ENCODE measurements at regions not wholly inside any gene's neighbourhood (a gene's known extent, or its start where the extent isn't known, plus 50 kb on each side); places are given as distances from the start of the nearest gene placed in this dataset.

- DNase-seq (ENCODE audit: low read depth), result no peak
These were observed 1060.5 kb upstream of the INTU start for GRCh38 chr4:126572264-126572663.

- DNase-seq (ENCODE audit: low read depth), result peak; percentile 3
These were observed 1050.0 kb upstream of the INTU start for GRCh38 chr4:126582737-126583136.

- peak; percentile 7 for DNase-seq (ENCODE audit: low read depth)
These were observed 1049.2 kb upstream of the INTU start for GRCh38 chr4:126583509-126583908.

GRCh38 chr4:126591583-126591982, 1041.2 kb upstream of the INTU start:
- no peak for DNase-seq (ENCODE audit: low read depth)

GRCh38 chr4:126592088-126592487, 1040.7 kb upstream of the INTU start:
- no peak for DNase-seq (ENCODE audit: low read depth)

GRCh38 chr4:126593626-126594025, 1039.1 kb upstream of the INTU start:
- DNase-seq (ENCODE audit: low read depth), result no peak

GRCh38 chr4:126595643-126596042, 1037.1 kb upstream of the INTU start:
- no peak for DNase-seq (ENCODE audit: low read depth)

GRCh38 chr4:126599746-126600145, 1033.0 kb upstream of the INTU start:
- no peak for DNase-seq (ENCODE audit: low read depth)

- no peak for DNase-seq (ENCODE audit: low read depth)
These were observed 1029.5 kb upstream of the INTU start for GRCh38 chr4:126603210-126603609.

GRCh38 chr4:126603825-126604224, 1028.9 kb upstream of the INTU start:
- no peak for DNase-seq (ENCODE audit: low read depth)

- DNase-seq (ENCODE audit: low read depth), result peak; percentile 40
These were observed 1028.4 kb upstream of the INTU start for GRCh38 chr4:126604268-126604867.

- no peak for DNase-seq (ENCODE audit: low read depth)
These were observed 1021.8 kb upstream of the INTU start for GRCh38 chr4:126610933-126611332.

- DNase-seq (ENCODE audit: low read depth), result peak; percentile 46
These were observed 1020.9 kb upstream of the INTU start for GRCh38 chr4:126611900-126612299.

- DNase-seq (ENCODE audit: low read depth), result no peak
These were observed 1018.4 kb upstream of the INTU start for GRCh38 chr4:126614356-126614855.

GRCh38 chr4:126616795-126617194, 1016.0 kb upstream of the INTU start:
- no peak for DNase-seq (ENCODE audit: low read depth)

GRCh38 chr4:126627255-126627654, 1005.5 kb upstream of the INTU start:
- DNase-seq (ENCODE audit: low read depth), result peak; percentile 18

- DNase-seq (ENCODE audit: low read depth), result no peak
These were observed 1003.8 kb upstream of the INTU start for GRCh38 chr4:126628933-126629332.

GRCh38 chr4:126630230-126630629, 1002.5 kb upstream of the INTU start:
- no peak for DNase-seq (ENCODE audit: low read depth)

- DNase-seq (ENCODE audit: low read depth), result no peak
These were observed 999.5 kb upstream of the INTU start for GRCh38 chr4:126633306-126633705.

GRCh38 chr4:126637706-126638105, 995.1 kb upstream of the INTU start:
- DNase-seq (ENCODE audit: low read depth), result no peak

- DNase-seq (ENCODE audit: low read depth), result no peak
These were observed 985.4 kb upstream of the INTU start for GRCh38 chr4:126647320-126647719.

GRCh38 chr4:126647756-126648397, 984.9 kb upstream of the INTU start:
- peak; percentile 7 for DNase-seq (ENCODE audit: low read depth)

- no peak for DNase-seq (ENCODE audit: low read depth)
These were observed 974.3 kb upstream of the INTU start for GRCh38 chr4:126658411-126658810.

- no peak for DNase-seq (ENCODE audit: low read depth)
These were observed 971.6 kb upstream of the INTU start for GRCh38 chr4:126661194-126661593.
